Astrocyte of the cerebellum (primary cell): ENCODE measurements at regions not wholly inside any gene's neighbourhood (a gene's known extent, or its start where the extent isn't known, plus 50 kb on each side); places are given as distances from the start of the nearest gene placed in this dataset.
"Not testable (repeated sequence)": the region's sequence is repeated elsewhere in the genome, so short reads cannot be mapped to it uniquely, and the experiment has no call there.

ENCODE experiments used
- DNase-seq: peaks from one replicate; pipeline ENCODE4 v3.0.0-alpha.2; 2011; ENCODE audit warnings: low read depth
- H3K4me3 ChIP-seq: 2 replicates; pipeline ENCODE4 v1.5.1; 2011; ENCODE audit warnings: mild to moderate bottlenecking, low read depth, low read length, moderate library complexity
- in situ Hi-C: cut with HindIII; loops from 2 replicates; pipeline ENCODE4 v1.10.0; 2017; ENCODE audit warnings: low sequenced_read_pairs
- TF ChIP-seq, protein P1 (sequence below): IDR thresholded peaks from 2 replicates; pipeline ENCODE4 v1.5.1; 2012; ENCODE audit warnings: low read length, low read depth, moderate library complexity, mild to moderate bottlenecking; ENCODE audit errors: missing control alignments

DNA sequence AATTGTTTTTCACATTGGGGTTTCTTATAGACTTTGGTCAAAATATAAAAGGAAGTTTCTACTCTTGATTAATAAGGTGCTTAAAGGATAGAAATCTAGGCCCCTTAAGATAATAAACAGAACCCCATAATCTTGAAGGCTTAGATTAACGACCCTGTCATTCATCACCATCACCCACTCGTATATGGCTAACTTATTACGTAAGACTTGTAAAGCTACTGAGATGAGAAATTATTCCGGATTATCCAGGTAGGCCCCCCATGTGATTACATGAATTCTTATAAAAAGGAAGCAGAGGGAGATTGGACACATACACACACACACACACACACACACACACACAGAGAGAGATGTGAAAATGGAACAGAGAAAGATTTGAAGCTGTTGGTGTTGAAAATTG, 1489.2 kb upstream of the TENM4 start:
- H3K4me3 ChIP-seq: no peak overlapping the region
- no peak for DNase-seq
- TF ChIP-seq, protein P1, sequence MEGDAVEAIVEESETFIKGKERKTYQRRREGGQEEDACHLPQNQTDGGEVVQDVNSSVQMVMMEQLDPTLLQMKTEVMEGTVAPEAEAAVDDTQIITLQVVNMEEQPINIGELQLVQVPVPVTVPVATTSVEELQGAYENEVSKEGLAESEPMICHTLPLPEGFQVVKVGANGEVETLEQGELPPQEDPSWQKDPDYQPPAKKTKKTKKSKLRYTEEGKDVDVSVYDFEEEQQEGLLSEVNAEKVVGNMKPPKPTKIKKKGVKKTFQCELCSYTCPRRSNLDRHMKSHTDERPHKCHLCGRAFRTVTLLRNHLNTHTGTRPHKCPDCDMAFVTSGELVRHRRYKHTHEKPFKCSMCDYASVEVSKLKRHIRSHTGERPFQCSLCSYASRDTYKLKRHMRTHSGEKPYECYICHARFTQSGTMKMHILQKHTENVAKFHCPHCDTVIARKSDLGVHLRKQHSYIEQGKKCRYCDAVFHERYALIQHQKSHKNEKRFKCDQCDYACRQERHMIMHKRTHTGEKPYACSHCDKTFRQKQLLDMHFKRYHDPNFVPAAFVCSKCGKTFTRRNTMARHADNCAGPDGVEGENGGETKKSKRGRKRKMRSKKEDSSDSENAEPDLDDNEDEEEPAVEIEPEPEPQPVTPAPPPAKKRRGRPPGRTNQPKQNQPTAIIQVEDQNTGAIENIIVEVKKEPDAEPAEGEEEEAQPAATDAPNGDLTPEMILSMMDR: no peak
- in situ Hi-C loops: no loop called here

- in situ Hi-C loops: no loop called here
- no peak for DNase-seq
- TF ChIP-seq, protein P1: no peak
- H3K4me3 ChIP-seq: no peak overlapping the region
Measured at GRCh38 chr11:80929031-80929805, 1488.4 kb upstream of the TENM4 start.

- no peak overlapping the region for H3K4me3 ChIP-seq
- in situ Hi-C loops: no loop called here
- DNase-seq: no peak
- TF ChIP-seq, protein P1: no peak
Measured at GRCh38 chr11:80925321-80925720, 1484.5 kb upstream of the TENM4 start.

DNA sequence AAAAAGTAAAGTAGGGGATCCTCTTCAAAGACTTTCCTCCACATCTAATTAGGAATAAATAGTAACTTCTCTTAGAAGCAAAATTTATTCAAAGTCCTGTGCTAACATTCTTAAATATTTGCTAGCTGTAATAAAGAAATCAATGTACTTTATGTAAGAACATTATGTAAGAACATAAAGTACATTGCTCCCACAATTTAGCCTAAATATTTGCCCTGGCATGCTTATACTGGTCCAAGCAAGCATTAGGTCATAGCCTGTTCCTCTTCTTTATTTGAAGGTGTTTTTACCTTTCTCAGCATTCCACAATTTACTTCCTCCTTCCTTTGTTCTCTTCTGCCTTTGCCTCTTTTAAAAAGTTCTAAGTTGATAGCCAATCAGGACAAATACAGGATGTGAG, 1480.5 kb upstream of the TENM4 start:
- in situ Hi-C loops, DNase-seq, H3K4me3 ChIP-seq: not testable (repeated sequence)

- in situ Hi-C loops: no loop called here
- TF ChIP-seq, protein P1: no peak
- DNase-seq: no peak
- H3K4me3 ChIP-seq: no peak overlapping the region
Measured at GRCh38 chr11:80916173-80916798, 1475.5 kb upstream of the TENM4 start.

DNA sequence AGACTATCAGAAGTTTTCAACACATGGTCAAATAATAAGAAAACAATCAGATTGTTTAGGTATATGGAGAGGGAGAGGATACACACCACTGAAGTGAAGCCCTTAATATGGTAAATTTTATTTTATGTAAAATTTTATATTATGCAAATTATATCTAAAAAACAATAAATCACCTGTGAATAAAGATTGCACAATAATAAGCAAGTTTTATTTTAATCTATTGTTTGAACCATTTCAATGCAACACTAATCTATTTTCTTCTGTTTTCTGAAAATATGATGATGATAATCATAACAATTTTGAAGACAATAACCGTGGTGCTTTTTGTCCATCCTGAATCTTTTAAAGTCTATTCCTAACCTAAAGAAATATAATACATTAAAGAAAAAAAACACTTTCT, 1473.5 kb upstream of the TENM4 start:
- in situ Hi-C loops: no loop called here
- H3K4me3 ChIP-seq: no peak overlapping the region
- TF ChIP-seq, protein P1: no peak
- DNase-seq: no peak

GRCh38 chr11:80911666-80912065, 1470.8 kb upstream of the TENM4 start:
- no peak for DNase-seq
- in situ Hi-C loops: no loop called here
- TF ChIP-seq, protein P1: no peak

More at GRCh38 chr11:80911666-80912065, 1470.8 kb upstream of the TENM4 start:
- no peak overlapping the region for H3K4me3 ChIP-seq
